Activated gamma-delta T cell treated with Interleukin-2 at 50 U/mL for 16 hours (primary cell): ENCODE measurements at regions not wholly inside any gene's neighbourhood (a gene's known extent, or its start where the extent isn't known, plus 50 kb on each side); places are given as distances from the start of the nearest gene placed in this dataset.
"Not testable (repeated sequence)": the region's sequence is repeated elsewhere in the genome, so short reads cannot be mapped to it uniquely, and the experiment has no call there.

ENCODE experiments used
- DNase-seq: peaks from one replicate; pipeline ENCODE4 v3.0.0-alpha.2; 2020

DNA sequence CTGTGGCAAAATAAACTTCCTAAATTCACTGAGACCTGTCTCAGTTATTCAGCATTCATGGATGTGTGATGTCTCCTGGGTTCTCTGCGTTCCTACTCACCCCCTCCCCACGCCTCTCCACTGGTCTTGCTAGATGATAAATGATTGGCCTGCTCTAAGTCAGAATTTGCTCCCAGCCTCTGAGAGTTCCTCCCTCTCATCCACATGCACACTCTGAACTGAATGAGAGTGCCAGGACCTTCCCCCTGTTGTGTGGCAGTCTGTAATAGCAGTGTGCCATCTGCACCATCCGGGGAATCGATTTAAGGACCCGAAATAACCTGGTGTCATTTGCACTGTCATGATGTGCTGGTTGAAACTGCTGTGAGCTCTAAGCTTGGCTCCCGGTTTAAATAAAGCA, 135.8 kb upstream of the AFDN start:
- DNase-seq, result no peak

DNA sequence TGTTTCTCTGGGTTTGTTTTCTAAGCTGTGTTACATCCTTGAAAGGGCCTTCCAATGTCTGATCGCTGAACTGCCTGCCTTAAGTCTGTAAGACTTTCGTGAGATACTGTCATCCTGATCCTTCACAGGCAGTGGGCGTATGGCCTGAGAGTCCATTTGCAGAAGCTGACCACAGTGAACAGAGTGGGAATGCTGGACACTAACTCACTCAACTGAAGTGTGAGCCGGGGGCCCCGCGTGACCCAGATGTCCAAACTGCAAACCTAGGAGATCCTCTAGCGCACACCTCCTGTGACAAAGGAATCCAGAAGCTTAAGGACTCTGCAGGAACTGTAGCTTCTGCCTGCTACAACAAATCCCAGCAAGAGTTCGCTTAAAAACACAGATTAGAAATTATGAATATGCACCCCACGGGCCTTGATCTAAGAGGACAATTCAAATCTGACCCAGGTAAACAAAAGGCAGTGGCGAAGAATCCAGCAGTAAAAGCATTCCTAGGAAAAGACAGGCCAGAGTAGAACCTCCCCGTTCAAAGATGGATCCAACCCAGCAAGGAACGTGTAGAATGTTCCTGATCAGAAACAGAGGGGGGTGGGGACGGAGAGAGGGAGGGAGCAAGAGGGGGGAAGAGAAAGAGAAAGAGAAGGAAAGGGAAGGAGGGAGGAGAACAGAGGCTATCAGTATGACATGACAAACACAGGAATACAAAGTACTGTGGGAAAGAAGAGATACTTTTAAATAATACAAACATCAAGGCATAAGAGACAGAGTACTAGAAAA, 135.0 kb upstream of the AFDN start:
- DNase-seq, result no peak

DNA sequence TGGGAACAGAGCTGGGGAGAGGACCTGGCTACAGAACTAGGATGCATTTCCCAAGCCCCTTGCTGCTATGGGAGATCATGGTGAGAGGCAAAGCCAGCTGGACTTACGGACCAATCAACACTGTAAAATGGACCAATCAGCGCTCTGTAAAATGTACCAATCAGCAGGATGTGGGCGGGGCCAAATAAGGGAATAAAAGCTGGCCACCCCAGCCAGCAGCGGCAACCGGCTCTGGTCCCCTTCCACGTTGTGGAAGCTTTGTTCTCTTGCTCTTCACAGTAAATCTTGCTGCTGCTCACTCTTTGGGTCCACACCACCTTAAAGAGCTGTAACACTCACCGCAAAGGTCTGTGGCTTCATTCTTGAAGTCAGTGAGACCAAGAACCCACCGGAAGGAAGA, 133.2 kb upstream of the AFDN start:
- not testable (repeated sequence) for DNase-seq

DNA sequence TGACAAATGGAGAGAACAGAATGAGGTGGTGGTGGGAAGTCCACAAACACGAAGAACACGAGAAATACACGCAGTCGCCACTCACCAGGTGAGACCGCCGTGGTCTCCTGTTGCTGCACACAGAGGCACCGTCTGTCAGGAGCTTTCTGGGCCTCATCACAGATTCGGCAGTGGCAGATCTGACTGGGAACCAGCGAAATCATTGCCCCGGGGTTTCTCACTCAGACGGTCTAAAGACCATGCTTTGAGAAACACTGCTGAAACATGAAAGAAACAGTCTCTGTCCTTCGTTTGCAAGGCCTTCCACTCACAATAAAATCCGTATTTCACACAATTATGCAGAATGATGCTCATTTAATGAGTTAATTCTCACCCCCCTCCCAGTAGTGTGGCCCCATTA, 130.9 kb upstream of the AFDN start:
- DNase-seq, result no peak

DNA sequence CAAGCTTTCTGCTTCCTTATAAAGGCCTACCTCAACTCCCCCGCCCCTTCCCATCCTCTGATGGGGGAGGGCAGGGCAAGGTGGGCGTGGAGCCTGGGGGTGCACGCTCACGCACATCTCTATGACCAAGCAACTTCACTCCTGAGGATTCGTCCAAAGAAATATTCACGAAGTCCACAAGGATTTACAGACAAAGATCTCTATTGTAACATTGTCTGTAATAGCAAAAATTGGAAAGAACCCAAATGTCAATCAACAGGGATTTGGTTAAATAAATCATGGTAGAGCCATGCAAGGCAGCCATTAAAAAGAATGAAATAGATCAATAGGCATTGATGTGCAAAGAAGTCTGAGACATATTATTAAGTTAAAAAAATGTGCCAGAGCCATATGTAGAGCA, 130.4 kb upstream of the AFDN start:
- DNase-seq, result no peak

DNA sequence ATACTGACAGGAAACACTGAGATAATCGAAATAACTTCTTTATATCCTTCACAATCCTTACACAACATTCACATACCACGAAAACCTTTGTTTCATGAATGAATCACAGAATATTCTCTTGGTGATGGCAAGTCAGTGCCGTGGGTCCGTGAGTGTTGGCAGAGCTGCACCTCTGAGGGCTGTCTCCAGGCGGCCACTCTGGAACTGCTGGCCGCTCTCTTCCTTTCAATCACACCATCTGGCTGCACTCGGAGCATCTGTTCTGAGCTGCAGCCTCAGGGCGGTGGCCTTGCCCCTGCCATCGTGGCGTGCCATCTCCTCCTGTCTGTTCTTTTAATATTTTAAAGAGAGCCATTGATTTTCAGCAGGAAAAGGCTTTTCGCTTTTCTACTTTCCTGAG, 129.4 kb upstream of the AFDN start:
- no peak for DNase-seq

DNA sequence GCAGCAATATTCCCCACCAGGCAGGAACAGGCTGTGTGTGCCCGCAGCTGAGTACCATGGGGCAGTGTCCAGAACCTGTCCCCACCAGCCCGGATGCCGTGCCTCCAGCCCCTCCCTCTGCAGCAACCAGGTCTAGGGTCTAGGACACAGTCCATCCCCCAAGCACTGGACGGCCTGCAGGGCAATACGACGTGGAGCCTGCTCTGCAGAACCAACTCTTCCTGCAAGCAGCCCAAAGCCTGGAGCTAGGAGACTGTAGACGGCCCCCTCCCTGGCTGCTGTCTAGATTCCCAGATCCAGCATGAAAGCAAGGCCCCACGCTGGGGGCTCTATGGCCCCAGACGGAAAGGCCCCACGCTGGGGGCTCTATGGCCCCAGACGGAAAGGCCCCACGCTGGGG, 128.2 kb upstream of the AFDN start:
- DNase-seq, result no peak

DNA sequence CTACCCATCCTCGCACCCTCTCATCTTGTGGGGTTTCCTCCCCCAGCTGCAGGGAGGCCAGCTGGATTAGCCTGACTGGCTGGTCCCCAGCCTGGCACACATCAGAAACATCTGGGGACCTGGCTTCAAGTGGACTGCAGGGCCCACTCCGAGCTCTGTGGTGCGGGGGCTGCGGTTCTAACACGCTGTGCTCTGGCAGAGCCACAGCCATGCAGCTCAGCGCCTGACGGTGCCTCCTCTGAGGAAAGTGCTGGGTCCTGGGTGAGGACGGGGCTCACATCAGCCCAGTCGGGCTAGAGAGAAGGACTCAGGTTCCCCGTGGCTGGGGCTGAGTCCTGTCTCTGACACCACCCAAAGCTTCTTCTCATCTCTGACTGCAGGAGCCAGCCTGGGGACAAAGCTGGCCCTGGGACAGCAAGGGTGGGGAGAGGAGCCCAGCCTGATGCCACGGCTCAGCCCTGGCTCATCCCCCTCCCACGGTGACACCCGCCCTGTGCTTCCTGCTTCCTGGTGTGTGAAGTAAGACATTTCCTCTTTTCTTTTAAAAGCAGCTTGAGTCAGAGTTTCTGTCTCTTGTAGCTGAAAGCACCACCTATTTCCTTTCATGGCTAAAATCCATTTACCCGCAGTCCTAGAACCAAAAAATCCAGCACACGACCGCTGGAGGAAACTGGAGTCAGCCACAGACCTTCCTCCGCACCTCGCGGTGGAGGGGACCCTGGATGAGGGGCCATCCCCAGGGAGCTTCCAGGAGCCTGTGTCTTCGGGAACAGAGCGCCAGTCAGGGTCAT, 127.4 kb upstream of the AFDN start:
- DNase-seq, result no peak

DNA sequence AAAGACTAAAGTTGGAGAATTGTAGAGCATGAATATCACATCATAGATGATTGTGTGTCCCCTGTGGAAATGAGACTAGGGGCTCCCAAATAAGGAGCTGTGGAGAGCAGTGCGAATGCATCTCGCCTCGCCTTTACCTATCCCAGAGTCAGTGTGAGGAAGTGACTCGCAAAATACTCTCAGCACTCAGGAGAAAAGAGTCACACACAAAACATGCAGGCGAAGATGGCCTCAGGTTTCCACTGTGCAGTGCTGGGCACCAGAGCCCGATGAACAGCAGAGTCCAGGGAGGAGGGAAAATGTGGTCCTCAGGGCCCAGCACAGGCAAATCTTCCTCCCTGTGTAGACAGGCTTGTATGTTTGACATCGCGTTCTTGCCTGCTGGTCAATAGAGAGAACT, 126.5 kb upstream of the AFDN start:
- DNase-seq, result no peak

DNA sequence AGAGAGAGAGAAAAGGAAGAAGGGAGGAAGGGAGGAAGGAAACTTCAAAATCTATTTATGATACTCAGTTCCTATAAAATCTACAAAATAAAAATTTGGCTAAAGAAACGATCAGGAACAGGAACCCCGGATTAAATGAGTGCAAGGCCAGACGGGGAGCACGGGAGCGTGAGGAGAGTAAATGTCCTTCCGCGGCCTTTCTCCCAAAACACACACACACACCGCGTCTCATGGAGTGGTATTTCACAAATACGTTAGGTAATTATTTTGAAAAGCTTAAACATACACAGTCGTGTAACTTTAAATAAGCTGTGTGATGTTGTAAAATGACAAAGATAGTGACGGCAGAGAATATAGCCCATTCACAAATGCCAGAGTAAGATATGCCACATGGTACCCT, 125.7 kb upstream of the AFDN start:
- no peak for DNase-seq

DNA sequence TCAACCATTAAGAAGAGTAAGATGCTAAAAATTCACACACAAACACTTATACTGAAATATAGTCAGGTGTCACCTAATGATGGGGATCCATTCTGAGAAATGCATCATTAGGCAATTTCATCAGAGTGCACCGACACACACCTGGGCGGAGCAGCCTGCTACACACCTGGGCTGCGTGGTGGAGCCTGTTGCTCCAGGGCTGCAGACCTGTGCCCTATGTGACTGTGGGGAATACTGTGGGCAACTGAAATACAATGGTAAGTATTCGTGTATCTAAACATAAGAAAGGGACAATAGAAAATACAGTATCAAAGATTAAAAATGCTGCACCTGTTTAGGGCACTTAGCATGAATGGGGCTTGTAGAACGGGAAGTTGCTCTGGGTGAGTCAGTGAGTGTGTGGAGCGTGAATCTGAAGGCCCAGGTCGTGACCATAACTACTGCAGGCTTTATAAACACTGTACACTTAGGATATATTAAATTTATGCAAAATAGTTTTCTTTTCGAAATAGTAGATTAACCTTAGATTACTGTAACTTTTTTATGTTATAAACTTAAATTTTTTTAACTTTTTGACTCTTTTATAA, 124.4 kb upstream of the AFDN start:
- DNase-seq, result no peak

DNA sequence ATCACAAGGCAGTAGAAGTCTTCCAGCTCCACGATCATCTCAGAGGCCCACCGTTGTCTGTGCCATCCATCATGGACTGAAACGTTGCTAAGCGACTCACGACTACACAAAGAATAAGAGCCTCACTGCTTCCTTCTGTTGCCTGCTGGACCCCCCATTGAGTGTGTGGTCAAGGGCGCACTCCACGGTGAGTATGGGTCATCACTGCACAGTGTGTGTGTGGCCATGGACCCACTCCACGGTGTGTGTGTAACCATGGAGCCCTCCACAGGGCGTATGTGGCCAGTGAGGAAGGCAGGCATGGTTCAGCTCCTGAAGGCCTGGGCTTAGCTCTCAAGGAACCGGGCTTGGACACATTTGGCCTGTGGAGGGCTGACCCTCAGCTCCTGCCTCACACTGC, 123.4 kb upstream of the AFDN start:
- no peak for DNase-seq

DNA sequence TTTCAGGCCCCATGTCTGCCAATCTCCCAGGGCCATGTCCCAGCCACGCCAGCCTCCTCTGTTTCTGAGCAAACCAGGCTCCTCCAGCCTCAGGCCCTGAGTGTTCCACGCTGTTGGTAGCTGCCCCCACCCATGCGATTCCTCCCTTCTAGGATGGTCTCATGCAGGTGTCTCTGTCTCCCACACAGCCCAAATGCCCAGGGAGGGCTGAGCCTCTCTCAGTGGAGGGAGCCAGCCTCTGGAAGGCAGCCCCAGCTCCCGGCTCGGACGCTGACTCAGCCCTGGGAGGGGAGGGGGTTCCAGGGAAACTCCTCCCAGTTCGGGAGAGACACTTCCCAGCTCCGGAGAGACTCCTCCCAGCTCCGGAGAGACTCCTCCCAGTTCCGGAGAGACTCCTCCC, 122.9 kb upstream of the AFDN start:
- DNase-seq, result no peak

DNA sequence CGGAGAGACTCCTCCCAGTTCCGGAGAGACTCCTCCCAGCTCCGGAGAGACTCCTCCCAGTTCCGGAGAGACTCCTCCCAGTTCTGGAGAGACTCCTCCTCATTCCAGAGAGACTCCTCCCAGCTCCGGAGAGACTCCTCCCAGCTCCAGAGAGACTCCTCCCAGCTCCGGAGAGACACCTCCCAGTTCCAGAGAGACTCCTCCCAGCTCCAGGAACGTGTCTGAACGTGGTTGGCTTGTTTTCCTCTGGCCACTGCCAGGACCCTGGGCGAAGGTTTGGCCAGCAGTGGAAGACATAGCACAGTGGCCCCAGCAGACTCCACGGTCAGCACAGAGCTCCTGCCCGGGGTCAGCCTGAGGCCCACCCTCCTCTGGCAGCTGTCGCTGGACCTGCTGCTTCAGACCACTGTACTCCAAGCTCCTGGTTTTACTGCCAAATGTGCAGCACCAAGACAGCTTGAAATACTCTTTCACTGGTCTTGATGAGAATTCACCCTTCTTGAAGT, 122.3 kb upstream of the AFDN start:
- no peak for DNase-seq

DNA sequence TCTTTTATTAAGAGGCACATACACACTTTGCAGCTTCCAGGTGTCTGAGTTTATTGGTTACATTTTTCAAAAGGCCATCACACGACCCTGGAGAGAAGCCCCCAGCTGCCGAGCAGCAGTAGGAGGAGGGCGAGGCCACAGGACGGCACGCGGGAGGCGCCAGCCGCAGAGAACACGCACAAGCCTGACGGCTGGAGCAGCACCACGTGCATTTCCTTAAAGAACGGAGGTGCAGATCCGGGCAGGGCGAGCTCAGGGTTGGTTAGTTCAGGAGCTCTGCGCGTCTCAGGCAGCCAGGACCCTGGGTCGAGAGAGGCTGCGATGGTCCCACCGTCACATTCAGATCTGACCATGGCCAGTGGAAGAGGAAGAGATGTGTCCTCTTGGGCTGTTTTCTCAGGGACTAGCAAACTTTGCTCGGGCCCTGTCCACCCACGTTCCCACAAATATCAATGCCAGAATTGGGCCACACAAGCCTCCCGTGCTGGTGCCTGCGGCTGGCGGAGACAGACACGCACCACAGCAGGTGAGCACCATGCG, 121.4 kb upstream of the AFDN start:
- no peak for DNase-seq

DNA sequence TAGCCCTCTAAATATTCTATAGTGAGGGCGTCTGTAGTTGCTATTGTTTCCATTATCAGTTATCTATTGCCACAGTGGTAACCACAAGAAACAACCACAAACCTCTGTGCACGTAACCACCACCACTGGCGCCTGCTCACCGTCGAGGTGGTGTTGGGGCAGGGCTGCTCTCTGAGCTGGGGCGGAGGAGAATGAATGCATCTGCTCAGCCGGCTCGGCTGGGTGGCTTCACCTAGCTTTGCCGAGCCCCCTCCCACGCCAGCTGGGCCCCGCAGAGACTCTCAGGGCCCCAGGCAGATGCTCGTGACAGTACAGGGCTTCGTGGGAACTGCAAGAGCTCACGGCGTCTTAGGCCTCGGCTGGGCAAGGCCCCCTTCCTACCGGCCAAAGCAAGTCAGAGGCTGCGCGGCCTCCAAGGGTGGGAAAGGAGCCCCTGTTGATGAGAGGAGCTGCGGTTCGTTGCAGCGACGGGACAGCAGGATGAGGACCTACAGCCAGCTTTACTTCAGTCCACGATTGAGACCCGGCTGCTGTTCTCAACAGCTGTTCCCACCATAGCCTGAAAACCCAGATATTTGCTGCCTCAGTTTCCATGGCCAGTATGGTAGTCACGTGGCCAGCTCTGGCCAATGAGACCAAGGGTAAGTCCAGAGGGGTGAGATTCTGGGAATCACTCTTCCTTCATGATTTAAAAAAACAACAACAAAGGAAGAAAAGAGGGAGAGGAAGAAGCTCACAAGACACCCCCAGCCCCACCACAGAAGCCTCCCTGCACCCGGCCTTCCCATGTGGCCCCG, 120.2 kb upstream of the AFDN start:
- peak; percentile 20 for DNase-seq

DNA sequence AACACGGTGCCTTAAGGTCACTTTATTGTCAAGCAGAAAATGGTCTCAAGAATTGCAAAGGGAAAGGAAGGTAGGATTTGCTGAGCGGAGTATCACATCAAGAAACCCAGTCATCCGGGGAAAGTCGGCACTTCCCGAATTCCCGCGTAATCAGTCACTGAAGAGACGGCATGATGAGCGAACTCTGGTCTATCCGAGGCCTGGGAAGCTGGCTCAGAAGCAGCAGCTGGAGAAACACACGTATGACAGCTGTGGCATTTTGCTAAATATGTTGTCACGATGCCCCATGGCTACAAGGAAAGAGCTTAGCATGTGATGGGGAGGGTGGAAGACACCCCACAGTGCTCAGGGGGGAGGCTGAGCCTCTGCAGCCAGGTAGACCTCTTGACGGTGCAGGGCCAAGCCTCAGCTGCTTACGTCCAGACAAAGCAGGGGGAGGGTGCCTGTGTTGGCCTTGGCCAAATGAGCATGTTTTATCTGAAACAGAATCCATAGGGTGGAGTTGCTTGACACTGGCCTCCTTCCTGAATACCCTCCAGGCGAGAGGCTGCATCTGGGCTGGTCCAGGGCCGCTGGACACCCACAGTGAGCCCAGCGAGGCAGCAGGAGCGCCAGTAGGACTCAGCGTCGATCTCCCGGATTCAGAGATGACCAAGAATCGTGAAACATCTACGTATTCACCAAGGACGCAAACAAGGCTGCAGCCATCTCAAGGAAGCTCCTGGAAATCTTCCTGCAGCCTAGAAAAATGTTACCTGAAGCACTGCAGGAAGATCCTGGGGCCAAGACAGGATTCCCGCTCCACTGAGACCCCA, 118.8 kb upstream of the AFDN start:
- DNase-seq, result no peak

DNA sequence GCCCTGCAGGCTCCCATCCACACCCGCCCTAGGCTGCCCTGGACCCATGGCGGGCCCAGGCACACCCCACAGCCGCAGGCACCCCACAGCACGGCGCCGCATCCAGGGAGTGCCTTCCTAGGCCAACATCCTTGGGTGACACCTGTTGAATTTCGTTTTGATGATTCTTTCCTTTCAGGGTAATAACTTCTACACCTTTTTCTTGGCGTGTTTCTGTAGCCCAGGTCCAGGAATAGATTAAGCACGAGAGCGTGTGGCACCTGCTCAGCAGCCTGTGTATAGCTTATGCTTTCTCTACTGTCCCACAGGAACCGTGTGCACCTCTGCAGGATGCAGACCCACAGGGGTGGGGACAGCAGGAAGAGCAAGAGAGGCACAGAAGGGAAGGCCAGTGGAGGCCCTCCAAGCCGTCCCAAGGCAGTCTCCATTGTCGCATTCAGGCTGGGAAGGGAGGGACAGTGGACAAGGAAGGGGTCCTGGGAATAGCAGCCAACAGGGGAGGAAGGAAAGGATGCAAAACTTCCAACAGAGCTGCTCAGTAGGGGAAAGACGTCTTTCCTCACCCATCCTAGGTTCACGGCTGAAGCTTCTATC, 118.1 kb upstream of the AFDN start:
- DNase-seq, result no peak

DNA sequence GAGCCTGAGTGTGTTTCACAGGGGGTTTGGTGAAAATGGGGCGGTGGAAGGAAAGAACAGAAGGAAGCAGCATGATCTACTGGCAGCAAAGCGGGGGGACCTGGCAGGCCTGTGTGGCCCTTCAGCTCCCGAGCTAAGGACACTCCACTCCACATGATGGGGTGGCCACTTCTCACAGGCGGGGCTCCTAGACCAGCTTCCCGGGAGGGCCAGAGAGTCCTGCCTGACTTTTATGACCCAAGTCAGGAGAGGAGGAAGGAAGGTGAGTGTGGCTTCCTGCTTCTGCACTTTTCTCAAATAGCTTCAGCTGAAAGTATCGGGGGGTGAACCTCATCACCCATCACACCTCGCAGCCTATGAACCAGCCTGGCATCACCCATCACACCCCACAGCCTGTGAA, 117.5 kb upstream of the AFDN start:
- no peak for DNase-seq

DNA sequence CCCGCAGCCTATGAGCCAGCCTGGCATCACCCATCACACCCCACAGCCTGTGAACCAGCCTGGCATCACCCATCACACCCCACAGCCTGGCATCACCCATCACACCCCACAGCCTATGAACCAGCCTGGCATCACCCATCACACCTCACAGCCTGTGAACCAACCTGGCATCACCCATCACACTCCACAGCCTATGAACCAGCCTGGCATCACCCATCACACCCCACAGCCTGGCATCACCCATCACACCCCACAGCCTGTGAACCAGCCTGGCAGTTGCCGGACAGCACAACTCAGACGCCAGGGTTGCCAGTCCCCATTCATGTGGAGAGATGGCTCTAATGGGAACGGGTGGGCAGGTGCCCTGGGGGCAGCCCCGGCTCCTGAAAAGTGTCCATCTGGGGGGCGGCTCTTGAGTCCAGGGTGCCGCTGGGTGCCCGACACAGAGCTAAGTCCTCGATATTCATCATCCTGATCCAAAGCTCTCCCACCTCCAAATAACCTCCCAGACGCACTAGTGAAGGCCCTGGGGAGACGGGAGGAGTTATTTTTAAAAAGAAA, 116.9 kb upstream of the AFDN start:
- not testable (repeated sequence) for DNase-seq

DNA sequence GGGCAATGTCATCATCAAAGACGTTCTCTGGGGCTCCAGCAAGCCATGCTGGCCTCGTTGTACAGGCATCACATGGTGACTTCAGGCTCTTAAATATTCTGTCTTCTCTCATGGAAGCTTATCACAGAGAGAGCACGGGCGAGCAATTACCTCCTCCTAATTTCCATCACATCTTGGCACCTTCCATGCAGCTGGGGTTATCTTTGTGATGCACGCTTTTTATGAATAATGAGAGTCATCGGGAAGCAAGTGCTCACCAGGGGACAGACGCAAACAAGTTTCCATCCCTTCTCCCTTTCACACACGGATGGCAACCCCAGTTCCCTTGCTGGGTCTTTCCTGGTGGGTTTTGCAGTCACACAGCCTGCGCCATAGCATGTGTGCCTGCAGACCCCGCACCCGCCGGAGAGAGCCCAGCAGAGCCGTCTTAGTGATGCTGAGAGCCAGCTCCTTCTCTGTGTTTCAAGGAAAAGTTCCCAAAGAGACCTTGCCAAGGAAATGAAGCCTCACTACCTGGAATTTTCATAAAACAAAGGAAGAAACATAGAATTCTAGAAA, 116.3 kb upstream of the AFDN start:
- no peak for DNase-seq
